Neural cell (in vitro differentiated cells): ENCODE measurements at regions not wholly inside any gene's neighbourhood (a gene's known extent, or its start where the extent isn't known, plus 50 kb on each side); places are given as distances from the start of the nearest gene placed in this dataset.

Experiments used
- MXI1 ChIP-seq: fragments of 450-650 bp; conservative IDR thresholded peaks from 2 replicates; pipeline ENCODE4 v1.6.1; 2014; ENCODE audit warnings: antibody characterized with exemption, mild to moderate bottlenecking; ENCODE audit not compliant: poor library complexity, severe bottlenecking
- POLR2AphosphoS5 ChIP-seq: IDR thresholded peaks from 2 replicates; pipeline ENCODE4 v1.6.1; 2012
- TF ChIP-seq, protein P1 (sequence below): fragments of 450-650 bp; IDR thresholded peaks from 2 replicates; pipeline ENCODE4 v1.5.1; 2014; ENCODE audit warnings: antibody characterized with exemption, mild to moderate bottlenecking, moderate library complexity; ENCODE audit not compliant: poor library complexity, severe bottlenecking

DNA sequence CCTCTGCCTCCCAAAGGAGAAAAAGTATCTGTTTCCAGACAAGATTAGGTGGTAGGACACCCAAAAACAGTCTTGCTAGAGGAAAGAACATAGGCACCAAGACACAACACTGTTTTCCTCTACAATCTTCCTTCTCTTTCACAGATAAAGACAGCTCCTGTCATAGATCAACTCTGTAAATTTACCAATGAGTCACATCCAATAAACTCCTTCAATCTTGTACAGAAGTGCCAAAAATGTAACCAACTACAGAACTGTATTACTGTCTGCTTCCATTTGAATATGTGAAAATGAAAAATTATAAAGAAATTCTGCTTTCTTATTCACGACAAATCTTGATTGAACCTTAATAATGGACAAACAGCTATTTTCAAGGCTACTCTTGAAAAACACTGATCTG is 286.9 kb downstream of the PLK2 start:
- TF ChIP-seq MXI1 (no peak), POLR2AphosphoS5 (no peak)
- TF ChIP-seq, protein P1, sequence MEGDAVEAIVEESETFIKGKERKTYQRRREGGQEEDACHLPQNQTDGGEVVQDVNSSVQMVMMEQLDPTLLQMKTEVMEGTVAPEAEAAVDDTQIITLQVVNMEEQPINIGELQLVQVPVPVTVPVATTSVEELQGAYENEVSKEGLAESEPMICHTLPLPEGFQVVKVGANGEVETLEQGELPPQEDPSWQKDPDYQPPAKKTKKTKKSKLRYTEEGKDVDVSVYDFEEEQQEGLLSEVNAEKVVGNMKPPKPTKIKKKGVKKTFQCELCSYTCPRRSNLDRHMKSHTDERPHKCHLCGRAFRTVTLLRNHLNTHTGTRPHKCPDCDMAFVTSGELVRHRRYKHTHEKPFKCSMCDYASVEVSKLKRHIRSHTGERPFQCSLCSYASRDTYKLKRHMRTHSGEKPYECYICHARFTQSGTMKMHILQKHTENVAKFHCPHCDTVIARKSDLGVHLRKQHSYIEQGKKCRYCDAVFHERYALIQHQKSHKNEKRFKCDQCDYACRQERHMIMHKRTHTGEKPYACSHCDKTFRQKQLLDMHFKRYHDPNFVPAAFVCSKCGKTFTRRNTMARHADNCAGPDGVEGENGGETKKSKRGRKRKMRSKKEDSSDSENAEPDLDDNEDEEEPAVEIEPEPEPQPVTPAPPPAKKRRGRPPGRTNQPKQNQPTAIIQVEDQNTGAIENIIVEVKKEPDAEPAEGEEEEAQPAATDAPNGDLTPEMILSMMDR = no peak
